PC-9 (cell line): ENCODE measurements at regions not wholly inside any gene's neighbourhood (a gene's known extent, or its start where the extent isn't known, plus 50 kb on each side); places are given as distances from the start of the nearest gene placed in this dataset.

Source experiments
- BruUV-seq: library from RNA; stranded (reverse); fragments of 400-500 nt; replicated peaks from 2 replicates; lab custom pipeline; 2021; lab: Mats Ljungman, UMichigan
- CTCF ChIA-PET: fragments of 300-600 bp; sonication (Branson Sonifier 250); formaldehyde crosslinking; loops from one replicate; lab custom pipeline; 2022; ENCODE audit warnings: antibody characterized with exemption; lab: Charles Lee
- POLR2A ChIA-PET: fragments of 300-600 bp; sonication (Branson Sonifier 250); formaldehyde crosslinking; loops from one replicate; lab custom pipeline; 2022; ENCODE audit warnings: antibody characterized with exemption; ENCODE audit not compliant: unreplicated experiment; lab: Charles Lee
- DNase-seq, 2 experiments: peaks; one replicate each; pipeline versions ENCODE4 v3.0.0 to v3.0.0-alpha.2; 2015 to 2022; ENCODE audit warnings: mixed read lengths in 1 of 2
- H2AFZ ChIP-seq: fragments of 200-600 bp; sonication (generic); 2 replicates; pipeline ENCODE4 v1.8.1; 2017; ENCODE audit warnings: antibody characterized with exemption
- H3F3A ChIP-seq: fragments of 200-600 bp; sonication (generic); 2 replicates; pipeline ENCODE4 v1.8.1; 2017; ENCODE audit warnings: antibody characterized with exemption, mild to moderate bottlenecking, low read depth; ENCODE audit not compliant: insufficient read depth
- H3K27ac ChIP-seq: fragments of 200-600 bp; sonication (generic); 2 replicates; pipeline ENCODE4 v1.6.1; 2016; ENCODE audit warnings: mixed run types
- H3K27me3 ChIP-seq: fragments of 200-600 bp; sonication (generic); 2 replicates; pipeline ENCODE4 v1.6.1; 2016; ENCODE audit warnings: low read depth, mixed run types; ENCODE audit not compliant: insufficient read depth
- H3K36me3 ChIP-seq: fragments of 200-600 bp; sonication (generic); 2 replicates; pipeline ENCODE4 v1.6.1; 2016; ENCODE audit warnings: low read depth, mixed run types
- H3K4me1 ChIP-seq: fragments of 200-600 bp; sonication (generic); replicated peaks from 2 replicates; pipeline ENCODE4 v1.6.1; 2016; ENCODE audit warnings: mixed run types; ENCODE audit not compliant: insufficient read depth
- H3K4me2 ChIP-seq: fragments of 200-600 bp; sonication (generic); 2 replicates; pipeline ENCODE4 v1.6.1; 2017; ENCODE audit warnings: mixed run types
- H3K4me3 ChIP-seq: fragments of 200-600 bp; sonication (generic); 2 replicates; pipeline ENCODE4 v1.6.1; 2016; ENCODE audit warnings: mixed run types
- H3K79me2 ChIP-seq: fragments of 200-600 bp; sonication (generic); 2 replicates; pipeline ENCODE4 v1.6.1; 2017; ENCODE audit warnings: low read depth, mixed run types
- H3K9me2 ChIP-seq: fragments of 200-600 bp; sonication (generic); 2 replicates; pipeline ENCODE4 v1.8.1; 2017; ENCODE audit warnings: mild to moderate bottlenecking; ENCODE audit not compliant: insufficient read depth
- H3K9me3 ChIP-seq: fragments of 200-600 bp; sonication (generic); 2 replicates; pipeline ENCODE4 v1.8.1; 2016; ENCODE audit warnings: low read depth; ENCODE audit not compliant: insufficient read depth
- H4K20me1 ChIP-seq: fragments of 200-600 bp; sonication (generic); 2 replicates; pipeline ENCODE4 v1.8.1; 2017; ENCODE audit not compliant: insufficient read depth
- CTCF ChIP-seq: fragments of 200-600 bp; sonication (generic); conservative IDR thresholded peaks from 2 replicates; pipeline ENCODE4 v1.6.1; 2017; ENCODE audit warnings: mixed run types, antibody characterized with exemption, mild to moderate bottlenecking, moderate library complexity
- EZH2 ChIP-seq: fragments of 200-600 bp; sonication (generic); IDR thresholded peaks from 2 replicates; pipeline ENCODE4 v1.8.0; 2017; ENCODE audit warnings: antibody characterized with exemption, low read depth
- intact Hi-C: fragments of 100-400 bp; cut with micrococcal nuclease; formaldehyde crosslinking; loops from one replicate; pipeline ENCODE4 v1.10.0; 2022; ENCODE audit not compliant: unreplicated experiment

GRCh38 chr4:96193061-96193460 lies 353.2 kb downstream of the PDHA2 start:
- no peak overlapping the region for H3K4me2 ChIP-seq
- no peaks in the 10 kb centered on the region for H3K36me3 ChIP-seq
- no peak overlapping the region for H3K4me3 ChIP-seq
- H3K9me3 ChIP-seq, result no peaks in the 10 kb centered on the region
- TF ChIP-seq CTCF (no peak), EZH2 (no peak)
- H3K79me2 ChIP-seq, result no peaks in the 10 kb centered on the region
- no peak overlapping the region for H2AFZ ChIP-seq
- ChIA-PET CTCF (no interaction called here), POLR2A (no interaction called here)
- no peak for DNase-seq
- H3K9me2 ChIP-seq, result no peaks in the 10 kb centered on the region
- BruUV-seq, result no TSS peak
- no peaks in the 10 kb centered on the region for H3F3A ChIP-seq
- H3K27me3 ChIP-seq, result no peaks in the 10 kb centered on the region
- intact Hi-C loops, result no loop called here
- no peak overlapping the region for H3K27ac ChIP-seq
- H4K20me1 ChIP-seq, result no peaks in the 10 kb centered on the region
- H3K4me1 ChIP-seq, result no peaks in the 10 kb centered on the region

GRCh38 chr4:96194993-96195392 lies 355.1 kb downstream of the PDHA2 start:
- no peaks in the 10 kb centered on the region for H3K27me3 ChIP-seq
- no peaks in the 10 kb centered on the region for H3K36me3 ChIP-seq
- no peak overlapping the region for H3K4me2 ChIP-seq
- no peaks in the 10 kb centered on the region for H3K4me1 ChIP-seq
- no peak for DNase-seq
- ChIA-PET CTCF (no interaction called here), POLR2A (no interaction called here)
- H3F3A ChIP-seq, result no peaks in the 10 kb centered on the region
- H3K27ac ChIP-seq, result no peak overlapping the region
- TF ChIP-seq EZH2, result no peak
- TF ChIP-seq CTCF, result no peak
- no peak overlapping the region for H3K4me3 ChIP-seq
- BruUV-seq, result no TSS peak
- H3K9me2 ChIP-seq, result no peaks in the 10 kb centered on the region
- no peaks in the 10 kb centered on the region for H4K20me1 ChIP-seq
- intact Hi-C loops, result no loop called here
- no peaks in the 10 kb centered on the region for H3K9me3 ChIP-seq
- H3K79me2 ChIP-seq, result no peaks in the 10 kb centered on the region
- no peak overlapping the region for H2AFZ ChIP-seq

- TF ChIP-seq CTCF (no peak), EZH2 (no peak)
- Histone ChIP-seq H2AFZ (no peak overlapping the region), H3K4me3 (no peak overlapping the region), H3K79me2 (no peaks in the 10 kb centered on the region), H3F3A (no peaks in the 10 kb centered on the region), H4K20me1 (no peaks in the 10 kb centered on the region), H3K9me3 (no peaks in the 10 kb centered on the region), H3K4me1 (no peaks in the 10 kb centered on the region), H3K4me2 (no peak overlapping the region), H3K9me2 (no peaks in the 10 kb centered on the region), H3K27ac (no peak overlapping the region), H3K36me3 (no peaks in the 10 kb centered on the region), H3K27me3 (no peaks in the 10 kb centered on the region)
- DNase-seq, result no peak
- intact Hi-C loops, result no loop called here
- ChIA-PET POLR2A (no interaction called here), CTCF (no interaction called here)
- BruUV-seq, result no TSS peak
Observed at GRCh38 chr4:96205143-96205936, 365.4 kb downstream of the PDHA2 start.
